Activated CD4-positive, alpha-beta T cell treated with anti-CD3 and anti-CD28 coated beads, Interleukin-2, amount 50 U/mL, for 16 hours (primary cell): ENCODE measurements at regions not wholly inside any gene's neighbourhood (a gene's known extent, or its start where the extent isn't known, plus 50 kb on each side); places are given as distances from the start of the nearest gene placed in this dataset.
"Not testable (repeated sequence)": the region's sequence is repeated elsewhere in the genome, so short reads cannot be mapped to it uniquely, and the experiment has no call there.

Experiments used
- DNase-seq: peaks from one replicate; pipeline ENCODE4 v3.0.0-alpha.2; 2020

GRCh38 chr2:59378127-59378526 is 1137.0 kb upstream of the FANCL start:
- DNase-seq: no peak

- DNase-seq: no peak
These were observed 1125.2 kb upstream of the FANCL start for GRCh38 chr2:59366288-59366687.

- no peak for DNase-seq
These were observed 1113.4 kb upstream of the FANCL start for GRCh38 chr2:59354498-59354897.

- no peak for DNase-seq
These were observed 1112.3 kb upstream of the FANCL start for GRCh38 chr2:59353306-59353921.

GRCh38 chr2:59342166-59342565 is 1101.0 kb upstream of the FANCL start:
- DNase-seq: no peak

GRCh38 chr2:59339837-59340207 is 1098.7 kb upstream of the FANCL start:
- no peak for DNase-seq

- DNase-seq: no peak
These were observed 1098.2 kb upstream of the FANCL start for GRCh38 chr2:59339121-59339836.

- no peak for DNase-seq
These were observed 1091.9 kb upstream of the FANCL start for GRCh38 chr2:59333007-59333406.

- DNase-seq: not testable (repeated sequence)
These were observed 1085.6 kb upstream of the FANCL start for GRCh38 chr2:59326581-59327365.

- no peak for DNase-seq
These were observed 1081.7 kb upstream of the FANCL start for GRCh38 chr2:59322870-59323269.

- DNase-seq: no peak
These were observed 1080.9 kb upstream of the FANCL start for GRCh38 chr2:59322005-59322404.

GRCh38 chr2:59314031-59314766 is 1073.1 kb upstream of the FANCL start:
- DNase-seq: no peak

- DNase-seq: no peak
These were observed 1072.1 kb upstream of the FANCL start for GRCh38 chr2:59312967-59313940.

- no peak for DNase-seq
These were observed 1070.9 kb upstream of the FANCL start for GRCh38 chr2:59312029-59312428.

- no peak for DNase-seq
These were observed 1067.0 kb upstream of the FANCL start for GRCh38 chr2:59308108-59308507.

GRCh38 chr2:59307196-59307595 is 1066.1 kb upstream of the FANCL start:
- no peak for DNase-seq

- DNase-seq: no peak
These were observed 1062.1 kb upstream of the FANCL start for GRCh38 chr2:59303272-59303671.

GRCh38 chr2:59302683-59303082 is 1061.6 kb upstream of the FANCL start:
- DNase-seq: no peak

- DNase-seq: peak; percentile 4
These were observed 1060.6 kb upstream of the FANCL start for GRCh38 chr2:59301466-59302402.

GRCh38 chr2:59297816-59298215 is 1056.7 kb upstream of the FANCL start:
- DNase-seq: no peak

- no peak for DNase-seq
These were observed 1055.2 kb upstream of the FANCL start for GRCh38 chr2:59296279-59296678.
